ENCODE measurements at regions not wholly inside any gene's neighbourhood (a gene's known extent, or its start where the extent isn't known, plus 50 kb on each side); places are given as distances from the start of the nearest gene placed in this dataset.

DNA sequence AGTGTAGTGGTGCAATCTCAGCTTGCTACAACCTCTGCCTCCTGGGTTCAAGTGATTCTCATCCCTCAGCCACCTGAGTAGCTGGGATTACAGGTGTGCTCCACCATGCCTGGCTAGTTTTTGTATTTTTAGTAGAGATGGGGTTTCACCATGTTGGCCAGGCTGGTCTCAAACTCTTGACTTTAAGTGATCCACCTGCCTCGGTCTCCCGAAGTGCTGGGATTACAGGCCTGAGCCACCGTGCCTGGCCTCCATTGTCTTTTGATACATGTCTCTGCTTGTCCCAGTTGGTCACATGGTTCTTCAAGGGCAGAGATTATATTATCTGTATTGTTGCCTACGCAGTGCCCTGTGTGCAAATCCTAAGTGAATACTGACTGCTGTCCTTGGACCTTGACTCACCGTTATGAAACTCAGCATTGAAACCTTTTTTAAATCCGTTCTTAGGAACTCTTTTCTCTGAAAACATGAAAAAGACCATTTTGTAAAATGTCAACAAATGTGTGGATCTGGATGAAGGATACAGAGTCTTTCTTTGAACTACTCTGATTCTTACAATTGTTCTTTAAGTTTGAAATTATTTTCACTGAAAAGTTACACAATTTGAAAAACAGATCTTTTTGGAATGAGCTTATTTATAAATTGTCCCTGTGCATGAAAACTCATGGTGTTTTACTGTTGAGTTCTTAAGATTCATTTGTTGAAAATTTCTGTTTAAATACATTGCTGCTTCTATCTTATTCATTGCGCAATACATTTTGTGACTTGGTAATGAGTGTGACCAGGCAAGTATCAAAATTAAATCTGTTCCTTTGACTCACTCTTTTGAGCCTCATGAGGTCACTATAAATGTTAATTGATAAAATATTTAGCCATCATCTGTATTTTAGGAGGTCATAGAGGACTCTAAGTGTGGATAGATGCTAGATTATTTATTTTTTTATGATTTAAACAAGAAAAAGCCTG, 293.5 kb downstream of the UTRN start:
- no peak for DNase-seq (ENCODE audit: low read depth, low spot score)
- CTCF ChIA-PET: interaction anchor here (1.2 kb wide), 1 partner anchor 1055 kb away, joined by 3 read pairs; no protein-coding TSS in a partner anchor
- no peak overlapping the region for H3K4me3 ChIP-seq (ENCODE audit: low read depth, low read length)
- no peak overlapping the region for H3K27ac ChIP-seq (ENCODE audit: low read depth, low read length)
- TF ChIP-seq, protein P1, sequence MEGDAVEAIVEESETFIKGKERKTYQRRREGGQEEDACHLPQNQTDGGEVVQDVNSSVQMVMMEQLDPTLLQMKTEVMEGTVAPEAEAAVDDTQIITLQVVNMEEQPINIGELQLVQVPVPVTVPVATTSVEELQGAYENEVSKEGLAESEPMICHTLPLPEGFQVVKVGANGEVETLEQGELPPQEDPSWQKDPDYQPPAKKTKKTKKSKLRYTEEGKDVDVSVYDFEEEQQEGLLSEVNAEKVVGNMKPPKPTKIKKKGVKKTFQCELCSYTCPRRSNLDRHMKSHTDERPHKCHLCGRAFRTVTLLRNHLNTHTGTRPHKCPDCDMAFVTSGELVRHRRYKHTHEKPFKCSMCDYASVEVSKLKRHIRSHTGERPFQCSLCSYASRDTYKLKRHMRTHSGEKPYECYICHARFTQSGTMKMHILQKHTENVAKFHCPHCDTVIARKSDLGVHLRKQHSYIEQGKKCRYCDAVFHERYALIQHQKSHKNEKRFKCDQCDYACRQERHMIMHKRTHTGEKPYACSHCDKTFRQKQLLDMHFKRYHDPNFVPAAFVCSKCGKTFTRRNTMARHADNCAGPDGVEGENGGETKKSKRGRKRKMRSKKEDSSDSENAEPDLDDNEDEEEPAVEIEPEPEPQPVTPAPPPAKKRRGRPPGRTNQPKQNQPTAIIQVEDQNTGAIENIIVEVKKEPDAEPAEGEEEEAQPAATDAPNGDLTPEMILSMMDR (IDR thresholded peaks at IDR 0.05; ENCODE audit: low read depth, low read length): no peak
- POLR2A ChIA-PET: no interaction called here
- H3K9me3 ChIP-seq (ENCODE audit: control insufficient read depth, insufficient read depth, low read length): no peaks in the 10 kb centered on the region
- H3K27me3 ChIP-seq (ENCODE audit: control insufficient read depth, insufficient read depth, low read length): no peaks in the 10 kb centered on the region

DNA sequence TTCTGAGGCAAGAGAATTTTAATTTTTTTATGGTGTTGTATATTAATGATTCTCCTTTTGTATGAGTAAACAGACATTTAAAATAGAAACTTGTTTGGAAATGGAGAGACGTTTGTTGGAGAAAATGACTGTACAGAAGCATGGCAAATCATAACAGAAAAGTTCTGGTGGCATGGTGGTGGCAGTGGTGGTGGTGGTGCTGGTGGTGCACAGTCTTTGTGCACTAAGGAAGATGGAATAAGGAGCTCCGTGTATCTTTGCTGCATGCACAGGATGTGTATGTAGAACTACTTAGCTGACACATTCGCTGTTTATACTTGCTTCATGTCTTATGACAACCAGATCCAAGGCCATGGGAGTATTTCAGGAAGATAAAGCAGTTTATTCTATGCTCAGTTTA, 294.9 kb downstream of the UTRN start:
- Histone ChIP-seq H3K9me3 (ENCODE audit: control insufficient read depth, insufficient read depth, low read length) (no peaks in the 10 kb centered on the region), H3K27me3 (ENCODE audit: control insufficient read depth, insufficient read depth, low read length) (no peaks in the 10 kb centered on the region), H3K4me3 (ENCODE audit: low read depth, low read length) (no peak overlapping the region), H3K27ac (ENCODE audit: low read depth, low read length) (no peak overlapping the region)
- TF ChIP-seq, protein P1 (IDR thresholded peaks at IDR 0.05; ENCODE audit: low read depth, low read length): no peak
- POLR2A ChIA-PET: no interaction called here
- CTCF ChIA-PET: interaction anchor here (0.8 to 1.5 kb wide), 2 partner anchors 353 to 1054 kb away, joined by 4 read pairs; no protein-coding TSS in a partner anchor
- DNase-seq (ENCODE audit: low read depth, low spot score): no peak

DNA sequence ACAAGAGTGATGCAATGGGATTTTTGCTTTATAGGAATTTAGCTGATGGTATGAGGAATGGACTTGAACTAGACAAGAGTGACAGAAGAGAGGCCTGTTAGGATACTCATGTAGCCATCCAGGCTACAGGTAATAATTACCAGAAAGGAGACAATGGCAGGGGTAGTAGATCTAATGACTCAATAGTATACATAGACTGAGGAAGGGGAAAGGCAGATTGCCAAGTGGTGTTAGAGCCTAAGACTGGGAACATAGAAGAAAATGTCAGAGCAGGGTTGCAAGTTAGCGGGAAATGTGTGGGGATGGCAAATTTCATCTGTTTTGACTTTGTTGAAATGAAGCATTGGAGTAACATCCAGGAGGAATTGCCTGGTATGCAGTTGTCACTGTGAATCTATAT, 295.6 kb downstream of the UTRN start:
- Histone ChIP-seq H3K27me3 (ENCODE audit: control insufficient read depth, insufficient read depth, low read length) (no peaks in the 10 kb centered on the region), H3K4me3 (ENCODE audit: low read depth, low read length) (no peak overlapping the region), H3K27ac (ENCODE audit: low read depth, low read length) (no peak overlapping the region), H3K9me3 (ENCODE audit: control insufficient read depth, insufficient read depth, low read length) (no peaks in the 10 kb centered on the region)
- ChIA-PET POLR2A (no interaction called here), CTCF (interaction anchor here (0.8 to 1.6 kb wide), 8 partner anchors 11 to 1053 kb away, joined by 3 to 4 read pairs (median 4); no protein-coding TSS in a partner anchor)
- no peak for DNase-seq (ENCODE audit: low read depth, low spot score)
- TF ChIP-seq, protein P1 (IDR thresholded peaks at IDR 0.05; ENCODE audit: low read depth, low read length): no peak

DNA sequence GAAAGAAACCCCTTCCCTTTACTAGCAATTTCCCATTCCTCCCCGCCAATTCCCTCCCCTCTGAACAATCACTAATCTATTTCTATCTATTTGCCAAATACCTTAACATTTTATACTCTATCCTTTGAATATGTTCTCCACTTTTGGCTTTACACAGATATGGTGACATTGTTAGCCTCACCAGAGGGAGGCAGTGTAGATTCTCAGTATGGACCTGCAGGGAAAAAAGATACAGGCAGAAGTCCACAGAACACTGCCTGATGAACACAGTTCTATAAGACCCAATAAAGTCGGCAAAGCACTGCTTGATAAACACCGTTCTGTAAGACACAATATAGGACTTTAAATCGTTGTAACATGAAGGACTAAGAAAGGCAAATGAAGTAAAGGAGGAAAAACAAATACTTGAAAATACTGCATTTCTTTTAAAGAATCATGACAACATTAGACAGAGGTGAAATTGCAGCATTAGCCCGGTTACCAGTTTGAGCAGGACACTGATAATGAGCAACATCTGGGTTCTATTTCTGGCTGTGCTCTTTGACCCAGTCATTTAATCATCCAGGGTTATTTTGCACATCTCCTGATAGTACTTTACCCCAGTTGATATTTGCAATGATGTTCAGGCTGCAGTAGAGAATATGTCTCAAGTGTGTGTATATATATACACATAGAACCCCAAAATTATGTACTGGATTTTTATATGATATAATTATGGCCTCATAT, 296.8 kb downstream of the UTRN start:
- no peaks in the 10 kb centered on the region for H3K27me3 ChIP-seq (ENCODE audit: control insufficient read depth, insufficient read depth, low read length)
- TF ChIP-seq, protein P1 (IDR thresholded peaks at IDR 0.05; ENCODE audit: low read depth, low read length): peak; percentile 66
- DNase-seq (ENCODE audit: low read depth, low spot score): no peak
- no peak overlapping the region for H3K27ac ChIP-seq (ENCODE audit: low read depth, low read length)
- no peaks in the 10 kb centered on the region for H3K9me3 ChIP-seq (ENCODE audit: control insufficient read depth, insufficient read depth, low read length)
- POLR2A ChIA-PET: no interaction called here
- CTCF ChIA-PET: interaction anchor here (1.0 to 4.1 kb wide), 7 partner anchors 129 to 1052 kb away, joined by 3 to 48 read pairs (median 4); no protein-coding TSS in a partner anchor
- no peak overlapping the region for H3K4me3 ChIP-seq (ENCODE audit: low read depth, low read length)

Measured in AG04450 (cell line).